Left renal cortex interstitium (tissue), 4 donors: ENCODE measurements at regions not wholly inside any gene's neighbourhood (a gene's known extent, or its start where the extent isn't known, plus 50 kb on each side); places are given as distances from the start of the nearest gene placed in this dataset.

Experiments used
- DNase-seq, 4 donors: peaks; one replicate each; pipeline ENCODE4 v3.0.0-alpha.2; 2013; ENCODE audit warnings: low read depth in 4 of 4, low spot score in 2 of 4, missing footprints in 1 of 4

GRCh38 chr3:105923140-105923539 is 54.3 kb upstream of the CBLB start:
- no peak for DNase-seq

GRCh38 chr3:105927741-105928140 is 58.9 kb upstream of the CBLB start:
- no peak for DNase-seq

GRCh38 chr3:105930733-105931132 is 61.9 kb upstream of the CBLB start:
- no peak for DNase-seq

- DNase-seq, result no peak
These were observed 62.7 kb upstream of the CBLB start for GRCh38 chr3:105931500-105931899.

- DNase-seq, result no peak
These were observed 65.1 kb upstream of the CBLB start for GRCh38 chr3:105933871-105934270.

- DNase-seq, result peak in 2 of 4 donors; percentile 57 to 72
These were observed 69.3 kb upstream of the CBLB start for GRCh38 chr3:105938101-105938500.

- no peak for DNase-seq
These were observed 70.0 kb upstream of the CBLB start for GRCh38 chr3:105938806-105939205.

GRCh38 chr3:105944276-105944675 is 75.5 kb upstream of the CBLB start:
- no peak for DNase-seq

GRCh38 chr3:105944721-105945120 is 75.9 kb upstream of the CBLB start:
- DNase-seq, result no peak

GRCh38 chr3:105948101-105948500 is 79.3 kb upstream of the CBLB start:
- no peak for DNase-seq

GRCh38 chr3:105950881-105951600 is 82.2 kb upstream of the CBLB start:
- DNase-seq, result no peak

- DNase-seq, result no peak
These were observed 85.0 kb upstream of the CBLB start for GRCh38 chr3:105953831-105954230.

GRCh38 chr3:105956306-105956705 is 87.5 kb upstream of the CBLB start:
- DNase-seq, result no peak

GRCh38 chr3:105957722-105958121 is 88.9 kb upstream of the CBLB start:
- no peak for DNase-seq

- DNase-seq, result no peak
These were observed 89.6 kb upstream of the CBLB start for GRCh38 chr3:105958237-105959000.

- DNase-seq, result no peak
These were observed 91.0 kb upstream of the CBLB start for GRCh38 chr3:105959851-105960250.

- no peak for DNase-seq
These were observed 91.6 kb upstream of the CBLB start for GRCh38 chr3:105960381-105960780.

GRCh38 chr3:105963161-105963560 is 94.3 kb upstream of the CBLB start:
- DNase-seq, result no peak

GRCh38 chr3:105965384-105965783 is 96.6 kb upstream of the CBLB start:
- no peak for DNase-seq

- peak in 1 of 4 donors; percentile 36 for DNase-seq
These were observed 98.3 kb upstream of the CBLB start for GRCh38 chr3:105967117-105967516.

GRCh38 chr3:105970283-105970682 is 101.5 kb upstream of the CBLB start:
- DNase-seq, result no peak

- DNase-seq, result no peak
These were observed 103.3 kb upstream of the CBLB start for GRCh38 chr3:105972069-105972468.
